Cardiac muscle cell (in vitro differentiated cells and primary cell): ENCODE measurements at regions not wholly inside any gene's neighbourhood (a gene's known extent, or its start where the extent isn't known, plus 50 kb on each side); places are given as distances from the start of the nearest gene placed in this dataset.
A peak's percentile ranks its signal among the peaks of the same experiment; 100 is the strongest.

Source experiments
- DNase-seq, 2 donors: peaks; one replicate each; pipeline versions ENCODE4 v3.0.0 to v3.0.0-alpha.2; 2010 to 2017; ENCODE audit warnings: low read depth in 1 of 2, low spot score in 1 of 2
- H3K27ac ChIP-seq: fragments of 200-600 bp; sonication (generic); 2 replicates; pipeline ENCODE4 v1.5.1; 2016
- H3K27me3 ChIP-seq: fragments of 200-600 bp; sonication (generic); 2 replicates; pipeline ENCODE4 v1.6.0; 2016; ENCODE audit warnings: control low read depth
- H3K36me3 ChIP-seq: fragments of 200-600 bp; sonication (generic); 2 replicates; pipeline ENCODE4 v1.5.1; 2016; ENCODE audit warnings: control low read depth
- H3K4me1 ChIP-seq: fragments of 200-600 bp; sonication (generic); 2 replicates; pipeline ENCODE4 v1.8.1; 2017; ENCODE audit warnings: low read depth, mild to moderate bottlenecking, mixed run types
- H3K4me3 ChIP-seq: fragments of 200-600 bp; sonication (generic); 2 replicates; pipeline ENCODE4 v1.5.1; 2016; ENCODE audit warnings: mild to moderate bottlenecking
- H3K9me3 ChIP-seq: fragments of 200-600 bp; sonication (generic); 2 replicates; pipeline ENCODE4 v1.5.1; 2017; ENCODE audit warnings: low read depth, mild to moderate bottlenecking, control low read depth
- TF ChIP-seq, protein P1 (sequence below): IDR thresholded peaks from 2 replicates; pipeline ENCODE4 v1.5.1; 2012; ENCODE audit warnings: low read depth, mild to moderate bottlenecking, low read length

DNA sequence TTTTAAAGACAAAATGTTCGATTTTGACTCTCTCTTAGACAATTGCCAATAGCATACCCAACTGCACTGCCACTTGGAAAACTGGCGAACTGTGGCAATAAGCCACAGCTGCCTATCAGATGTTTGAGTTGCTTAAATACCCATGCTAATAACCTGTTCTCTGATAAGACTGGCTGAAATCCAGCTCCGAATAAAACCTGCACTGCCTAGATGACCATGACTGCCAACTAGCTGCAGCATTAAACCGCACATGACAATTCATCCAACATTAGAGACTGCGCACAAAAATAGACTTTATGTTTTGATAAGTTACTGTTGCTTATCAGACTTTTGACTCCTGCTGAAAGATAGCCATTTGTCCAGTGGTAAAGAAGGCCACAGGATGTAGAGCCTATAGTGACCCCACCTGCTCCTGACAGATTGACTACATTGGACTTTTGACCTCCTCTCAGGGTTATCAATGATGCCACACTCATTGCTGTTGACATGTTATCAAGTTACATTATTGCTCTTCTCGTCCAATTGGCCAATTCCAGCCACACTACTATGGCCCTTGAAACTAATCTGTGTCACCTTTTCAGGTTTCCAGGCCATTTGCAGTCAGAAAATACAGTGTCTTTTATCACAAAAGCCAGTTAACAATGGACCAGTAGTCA, 299.0 kb downstream of the HGF start:
- Histone ChIP-seq H3K4me1 (peaks cover 18% of the 10 kb centered on the region), H3K27me3 (no peaks in the 10 kb centered on the region), H3K36me3 (no peaks in the 10 kb centered on the region), H3K9me3 (no peaks in the 10 kb centered on the region), H3K27ac (peak overlapping the region; percentile 74), H3K4me3 (no peak overlapping the region)
- TF ChIP-seq, protein P1, sequence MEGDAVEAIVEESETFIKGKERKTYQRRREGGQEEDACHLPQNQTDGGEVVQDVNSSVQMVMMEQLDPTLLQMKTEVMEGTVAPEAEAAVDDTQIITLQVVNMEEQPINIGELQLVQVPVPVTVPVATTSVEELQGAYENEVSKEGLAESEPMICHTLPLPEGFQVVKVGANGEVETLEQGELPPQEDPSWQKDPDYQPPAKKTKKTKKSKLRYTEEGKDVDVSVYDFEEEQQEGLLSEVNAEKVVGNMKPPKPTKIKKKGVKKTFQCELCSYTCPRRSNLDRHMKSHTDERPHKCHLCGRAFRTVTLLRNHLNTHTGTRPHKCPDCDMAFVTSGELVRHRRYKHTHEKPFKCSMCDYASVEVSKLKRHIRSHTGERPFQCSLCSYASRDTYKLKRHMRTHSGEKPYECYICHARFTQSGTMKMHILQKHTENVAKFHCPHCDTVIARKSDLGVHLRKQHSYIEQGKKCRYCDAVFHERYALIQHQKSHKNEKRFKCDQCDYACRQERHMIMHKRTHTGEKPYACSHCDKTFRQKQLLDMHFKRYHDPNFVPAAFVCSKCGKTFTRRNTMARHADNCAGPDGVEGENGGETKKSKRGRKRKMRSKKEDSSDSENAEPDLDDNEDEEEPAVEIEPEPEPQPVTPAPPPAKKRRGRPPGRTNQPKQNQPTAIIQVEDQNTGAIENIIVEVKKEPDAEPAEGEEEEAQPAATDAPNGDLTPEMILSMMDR = no peak
- peak in 1 of 2 donors; percentile 87 for DNase-seq

DNA sequence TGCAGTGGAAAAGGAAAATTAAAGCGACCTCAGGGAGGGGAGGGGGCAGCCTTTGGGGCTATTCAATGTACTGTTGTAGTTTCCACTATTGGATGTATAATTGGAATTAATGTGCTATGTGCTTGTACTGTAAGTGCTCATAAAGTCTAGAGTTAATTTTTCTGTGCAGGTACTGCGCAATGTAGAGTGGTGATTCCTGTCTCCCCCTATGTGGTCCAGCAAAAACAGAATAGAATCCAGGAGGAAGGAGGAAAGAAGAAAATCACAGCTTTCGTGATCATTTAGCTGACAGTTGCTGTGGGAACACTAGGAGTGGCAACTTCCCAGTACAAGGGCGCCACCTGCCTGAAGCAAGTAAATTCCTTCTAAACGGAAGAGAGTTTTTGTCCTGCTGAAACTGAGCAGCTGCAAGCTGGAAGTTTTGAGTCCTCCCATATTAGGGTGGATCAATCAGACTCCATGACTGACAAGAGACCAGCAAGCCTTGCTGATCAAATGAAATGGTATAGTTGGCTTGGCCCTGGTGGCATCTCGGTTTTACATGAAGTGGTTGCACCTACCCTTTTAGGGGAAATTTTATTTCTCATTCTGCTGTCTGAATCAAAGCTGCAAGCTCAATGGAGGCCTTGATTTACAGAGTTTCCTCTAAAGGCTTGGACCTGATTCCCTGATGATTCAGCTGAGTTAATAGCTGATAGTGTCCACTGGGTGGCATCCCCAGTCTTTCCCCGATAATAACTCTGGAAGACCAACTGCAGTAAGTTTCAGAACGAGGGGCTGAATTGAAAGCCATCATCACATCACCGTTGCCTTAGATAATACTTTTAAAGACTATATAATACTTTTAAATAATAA, 299.8 kb downstream of the HGF start:
- Histone ChIP-seq H3K27ac (peak overlapping the region; percentile 74), H3K4me3 (no peak overlapping the region), H3K4me1 (peaks cover 18% of the 10 kb centered on the region), H3K27me3 (no peaks in the 10 kb centered on the region), H3K36me3 (no peaks in the 10 kb centered on the region), H3K9me3 (no peaks in the 10 kb centered on the region)
- peak; percentile 81 to 87 for DNase-seq
- TF ChIP-seq, protein P1 = peak; percentile 77

DNA sequence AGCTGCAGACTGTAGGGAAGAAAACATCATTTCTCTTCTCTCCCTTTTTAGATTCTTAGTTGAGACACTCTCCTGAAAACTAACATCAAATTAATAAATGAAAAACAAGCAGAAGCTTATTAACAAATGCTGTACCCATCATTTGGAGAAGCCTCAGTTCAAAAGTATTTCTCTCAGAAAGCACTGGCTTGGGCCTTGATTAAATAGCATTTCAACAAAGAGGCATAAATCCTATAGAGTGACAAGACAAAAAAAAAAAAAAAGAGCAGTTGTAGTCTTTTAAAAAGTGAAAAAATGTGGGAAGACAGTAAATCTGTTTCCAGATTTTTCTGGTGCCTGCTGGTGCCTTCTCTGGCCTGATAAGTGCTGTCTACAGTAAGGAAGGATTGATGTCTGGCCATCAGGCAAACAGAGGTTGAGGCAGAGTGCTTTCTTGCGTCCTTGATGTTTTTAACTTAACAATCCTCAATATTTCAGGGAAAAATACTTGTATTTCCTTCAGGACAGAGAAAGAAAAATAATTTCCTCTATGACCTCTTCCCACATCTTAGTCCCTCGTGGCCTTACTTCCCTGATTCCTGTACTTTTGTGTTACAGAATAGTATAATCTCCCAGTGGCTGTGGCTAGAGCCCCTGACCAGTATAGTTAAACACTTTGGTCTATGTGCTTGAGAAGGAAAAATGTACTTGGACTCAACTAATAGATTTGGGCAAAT, 300.5 kb downstream of the HGF start:
- TF ChIP-seq, protein P1 = no peak
- no peak for DNase-seq
- Histone ChIP-seq H3K4me1 (peaks cover 18% of the 10 kb centered on the region), H3K36me3 (no peaks in the 10 kb centered on the region), H3K9me3 (no peaks in the 10 kb centered on the region), H3K4me3 (no peak overlapping the region), H3K27me3 (no peaks in the 10 kb centered on the region), H3K27ac (peak overlapping the region; percentile 4)

DNA sequence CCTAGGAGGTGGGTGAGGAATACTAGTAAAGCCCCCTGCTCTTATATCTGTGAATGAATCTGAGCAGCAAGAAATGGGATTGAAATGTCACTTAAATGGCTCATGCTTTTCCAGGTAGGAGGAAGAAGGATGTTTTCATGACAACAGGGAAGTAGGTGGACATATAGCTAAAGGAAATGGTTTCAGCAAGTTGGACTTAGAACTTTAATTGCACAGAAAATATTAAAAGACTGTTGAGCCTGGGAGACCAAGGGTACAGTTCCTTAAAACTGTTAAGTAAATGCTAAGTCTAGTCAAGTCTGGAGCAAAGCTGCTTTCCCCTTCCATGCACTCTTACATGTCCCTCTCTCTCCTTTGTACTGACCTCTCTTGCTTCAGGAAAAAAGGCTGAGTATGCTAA, 301.3 kb downstream of the HGF start:
- H3K27ac ChIP-seq = no peak overlapping the region
- H3K4me1 ChIP-seq = peaks cover 18% of the 10 kb centered on the region
- H3K27me3 ChIP-seq = no peaks in the 10 kb centered on the region
- H3K9me3 ChIP-seq = no peaks in the 10 kb centered on the region
- no peak for DNase-seq
- H3K4me3 ChIP-seq = no peak overlapping the region
- no peaks in the 10 kb centered on the region for H3K36me3 ChIP-seq
- TF ChIP-seq, protein P1 = no peak

DNA sequence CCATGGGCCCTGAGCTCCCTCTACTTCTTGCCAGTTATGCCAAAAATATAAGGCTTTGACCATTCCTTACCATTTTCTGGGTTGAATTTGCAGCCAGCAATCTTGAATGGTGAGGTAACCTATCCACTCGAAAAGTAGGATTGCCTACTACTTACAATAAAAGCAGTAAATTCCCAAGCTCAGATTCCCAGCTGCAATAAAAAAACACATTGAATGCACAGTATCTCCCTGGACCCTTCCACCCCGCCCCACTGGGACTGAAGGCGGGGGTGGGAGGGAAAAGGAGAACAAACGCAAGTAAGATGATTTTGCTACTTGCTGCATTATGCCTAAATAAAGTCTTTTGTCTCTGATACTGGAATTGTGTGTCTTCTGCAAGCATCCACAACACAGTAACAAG, 301.9 kb downstream of the HGF start:
- Histone ChIP-seq H3K4me3 (no peak overlapping the region), H3K27ac (no peak overlapping the region), H3K27me3 (no peaks in the 10 kb centered on the region), H3K9me3 (no peaks in the 10 kb centered on the region), H3K4me1 (peaks cover 18% of the 10 kb centered on the region), H3K36me3 (no peaks in the 10 kb centered on the region)
- no peak for DNase-seq
- TF ChIP-seq, protein P1 = no peak
